ENCODE measurements at regions not wholly inside any gene's neighbourhood (a gene's known extent, or its start where the extent isn't known, plus 50 kb on each side); places are given as distances from the start of the nearest gene placed in this dataset.

- DNase-seq: no peak
- no peaks in the 10 kb centered on the region for H3K9me3 ChIP-seq (ENCODE audit: control insufficient read depth, low read length)
- no peak overlapping the region for H3K27ac ChIP-seq (ENCODE audit: low read length)
- intact Hi-C loops (cut with DNase I): no loop called here
- H3K27me3 ChIP-seq (ENCODE audit: control insufficient read depth, insufficient read depth): no peaks in the 10 kb centered on the region
- no peaks in the 10 kb centered on the region for H3K4me1 ChIP-seq (ENCODE audit: control insufficient read depth, insufficient read depth, low read length)
- 89% methylated on average over 4 of the region's 4 CpGs for WGBS
- ATAC-seq: no peak
- H3K4me3 ChIP-seq (ENCODE audit: low read length): no peak overlapping the region
Observed at GRCh38 chr4:19829101-19829500, 422.6 kb upstream of the SLIT2 start.

DNA sequence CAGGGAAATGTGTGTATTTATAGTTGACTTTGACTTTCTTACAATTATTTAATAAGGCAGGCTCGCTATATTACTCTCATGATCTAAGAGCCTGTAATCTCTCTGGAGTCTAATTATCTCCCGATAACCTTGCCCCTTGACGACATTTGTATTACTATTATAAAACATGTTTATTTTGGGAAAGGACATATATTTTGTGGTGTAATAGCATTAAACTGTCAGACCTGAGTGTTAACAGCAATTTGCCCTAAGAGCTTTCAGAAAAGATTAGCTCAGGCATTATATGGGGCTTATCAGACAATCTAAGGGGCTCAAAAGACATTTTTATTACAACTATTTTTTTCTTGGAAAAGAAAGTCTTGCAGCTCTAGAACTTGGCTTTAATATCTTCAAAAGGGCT is 427.9 kb upstream of the SLIT2 start:
- intact Hi-C loops (cut with DNase I): no loop called here
- Histone ChIP-seq H3K27me3 (ENCODE audit: control insufficient read depth, insufficient read depth) (no peaks in the 10 kb centered on the region), H3K27ac (ENCODE audit: low read length) (no peak overlapping the region), H3K9me3 (ENCODE audit: control insufficient read depth, low read length) (no peaks in the 10 kb centered on the region), H3K4me1 (ENCODE audit: control insufficient read depth, insufficient read depth, low read length) (no peaks in the 10 kb centered on the region), H3K4me3 (ENCODE audit: low read length) (no peak overlapping the region)
- WGBS: 22% methylated on average over 3 of the region's 3 CpGs
- DNase-seq (no peak), ATAC-seq (no peak)

- intact Hi-C loops (cut with DNase I): no loop called here
- DNase-seq (no peak), ATAC-seq (no peak)
- Histone ChIP-seq H3K9me3 (ENCODE audit: control insufficient read depth, low read length) (no peaks in the 10 kb centered on the region), H3K27ac (ENCODE audit: low read length) (no peak overlapping the region), H3K27me3 (ENCODE audit: control insufficient read depth, insufficient read depth) (no peaks in the 10 kb centered on the region), H3K4me3 (ENCODE audit: low read length) (no peak overlapping the region), H3K4me1 (ENCODE audit: control insufficient read depth, insufficient read depth, low read length) (no peaks in the 10 kb centered on the region)
- 89% methylated on average over 1 of the region's 1 CpG for WGBS
Observed at GRCh38 chr4:19819737-19820136, 432.0 kb upstream of the SLIT2 start.

- H3K27ac ChIP-seq (ENCODE audit: low read length): no peak overlapping the region
- H3K4me3 ChIP-seq (ENCODE audit: low read length): no peak overlapping the region
- DNase-seq (no peak), ATAC-seq (no peak)
- H3K27me3 ChIP-seq (ENCODE audit: control insufficient read depth, insufficient read depth): no peaks in the 10 kb centered on the region
- intact Hi-C loops (cut with DNase I): no loop called here
- H3K9me3 ChIP-seq (ENCODE audit: control insufficient read depth, low read length): no peaks in the 10 kb centered on the region
- H3K4me1 ChIP-seq (ENCODE audit: control insufficient read depth, insufficient read depth, low read length): no peaks in the 10 kb centered on the region
- WGBS: 61% methylated on average over 1 of the region's 1 CpG
Observed at GRCh38 chr4:19809989-19810388, 441.7 kb upstream of the SLIT2 start.

- DNase-seq (no peak), ATAC-seq (no peak)
- no peaks in the 10 kb centered on the region for H3K27me3 ChIP-seq (ENCODE audit: control insufficient read depth, insufficient read depth)
- H3K9me3 ChIP-seq (ENCODE audit: control insufficient read depth, low read length): no peaks in the 10 kb centered on the region
- intact Hi-C loops (cut with DNase I): no loop called here
- H3K4me1 ChIP-seq (ENCODE audit: control insufficient read depth, insufficient read depth, low read length): no peaks in the 10 kb centered on the region
- no peak overlapping the region for H3K4me3 ChIP-seq (ENCODE audit: low read length)
- 28% methylated on average over 2 of the region's 2 CpGs for WGBS
- no peak overlapping the region for H3K27ac ChIP-seq (ENCODE audit: low read length)
Observed at GRCh38 chr4:19807505-19807904, 444.2 kb upstream of the SLIT2 start.

- 82% methylated on average over 1 of the region's 1 CpG for WGBS
- DNase-seq (no peak), ATAC-seq (no peak)
- no peak overlapping the region for H3K27ac ChIP-seq (ENCODE audit: low read length)
- no peaks in the 10 kb centered on the region for H3K4me1 ChIP-seq (ENCODE audit: control insufficient read depth, insufficient read depth, low read length)
- H3K27me3 ChIP-seq (ENCODE audit: control insufficient read depth, insufficient read depth): no peaks in the 10 kb centered on the region
- H3K9me3 ChIP-seq (ENCODE audit: control insufficient read depth, low read length): no peaks in the 10 kb centered on the region
- no peak overlapping the region for H3K4me3 ChIP-seq (ENCODE audit: low read length)
- intact Hi-C loops (cut with DNase I): no loop called here
Observed at GRCh38 chr4:19806865-19807264, 444.8 kb upstream of the SLIT2 start.

- Histone ChIP-seq H3K4me1 (ENCODE audit: control insufficient read depth, insufficient read depth, low read length) (no peaks in the 10 kb centered on the region), H3K9me3 (ENCODE audit: control insufficient read depth, low read length) (no peaks in the 10 kb centered on the region), H3K27me3 (ENCODE audit: control insufficient read depth, insufficient read depth) (no peaks in the 10 kb centered on the region), H3K4me3 (ENCODE audit: low read length) (no peak overlapping the region), H3K27ac (ENCODE audit: low read length) (no peak overlapping the region)
- ATAC-seq: no peak
- no peak for DNase-seq
- WGBS: 88% methylated on average over 2 of the region's 2 CpGs
- intact Hi-C loops (cut with DNase I): no loop called here
Observed at GRCh38 chr4:19803406-19803805, 448.3 kb upstream of the SLIT2 start.

GRCh38 chr4:19793831-19794230 is 457.9 kb upstream of the SLIT2 start:
- no peak for ATAC-seq
- Histone ChIP-seq H3K9me3 (ENCODE audit: control insufficient read depth, low read length) (no peaks in the 10 kb centered on the region), H3K4me1 (ENCODE audit: control insufficient read depth, insufficient read depth, low read length) (no peaks in the 10 kb centered on the region), H3K27ac (ENCODE audit: low read length) (no peak overlapping the region), H3K27me3 (ENCODE audit: control insufficient read depth, insufficient read depth) (no peaks in the 10 kb centered on the region), H3K4me3 (ENCODE audit: low read length) (no peak overlapping the region)
- DNase-seq: no peak
- intact Hi-C loops (cut with DNase I): no loop called here

GRCh38 chr4:19791422-19792123 is 460.1 kb upstream of the SLIT2 start:
- H3K27me3 ChIP-seq (ENCODE audit: control insufficient read depth, insufficient read depth): no peaks in the 10 kb centered on the region
- intact Hi-C loops (cut with DNase I): no loop called here
- H3K4me3 ChIP-seq (ENCODE audit: low read length): no peak overlapping the region
- no peak for DNase-seq
- H3K9me3 ChIP-seq (ENCODE audit: control insufficient read depth, low read length): no peaks in the 10 kb centered on the region
- WGBS: 61% methylated on average over 5 of the region's 5 CpGs
- H3K4me1 ChIP-seq (ENCODE audit: control insufficient read depth, insufficient read depth, low read length): no peaks in the 10 kb centered on the region
- H3K27ac ChIP-seq (ENCODE audit: low read length): no peak overlapping the region
- ATAC-seq: no peak

DNA sequence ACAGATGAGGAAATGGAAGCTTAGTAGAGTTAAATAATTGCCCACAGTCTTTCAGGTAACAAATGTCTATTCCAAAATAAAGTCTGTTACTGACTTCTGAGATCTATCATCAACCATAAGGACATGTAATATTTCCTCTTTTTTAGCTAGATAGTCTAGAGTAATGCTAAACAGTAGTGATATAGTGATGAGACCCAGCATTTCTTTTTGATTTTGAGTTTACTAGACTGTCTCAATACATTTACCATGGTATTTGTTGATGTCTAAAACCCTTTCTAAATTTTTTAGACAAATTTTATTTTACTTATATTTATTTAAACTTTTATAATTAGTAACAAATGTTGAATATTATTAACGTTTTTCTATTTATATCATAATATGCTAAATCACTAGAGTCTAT is 465.1 kb upstream of the SLIT2 start:
- H3K4me3 ChIP-seq (ENCODE audit: low read length): no peak overlapping the region
- 55% methylated on average over 1 of the region's 1 CpG for WGBS
- ATAC-seq (no peak), DNase-seq (no peak)
- H3K27me3 ChIP-seq (ENCODE audit: control insufficient read depth, insufficient read depth): no peaks in the 10 kb centered on the region
- no peaks in the 10 kb centered on the region for H3K4me1 ChIP-seq (ENCODE audit: control insufficient read depth, insufficient read depth, low read length)
- H3K27ac ChIP-seq (ENCODE audit: low read length): no peak overlapping the region
- H3K9me3 ChIP-seq (ENCODE audit: control insufficient read depth, low read length): peaks cover 2% of the 10 kb centered on the region
- intact Hi-C loops (cut with DNase I): no loop called here

DNA sequence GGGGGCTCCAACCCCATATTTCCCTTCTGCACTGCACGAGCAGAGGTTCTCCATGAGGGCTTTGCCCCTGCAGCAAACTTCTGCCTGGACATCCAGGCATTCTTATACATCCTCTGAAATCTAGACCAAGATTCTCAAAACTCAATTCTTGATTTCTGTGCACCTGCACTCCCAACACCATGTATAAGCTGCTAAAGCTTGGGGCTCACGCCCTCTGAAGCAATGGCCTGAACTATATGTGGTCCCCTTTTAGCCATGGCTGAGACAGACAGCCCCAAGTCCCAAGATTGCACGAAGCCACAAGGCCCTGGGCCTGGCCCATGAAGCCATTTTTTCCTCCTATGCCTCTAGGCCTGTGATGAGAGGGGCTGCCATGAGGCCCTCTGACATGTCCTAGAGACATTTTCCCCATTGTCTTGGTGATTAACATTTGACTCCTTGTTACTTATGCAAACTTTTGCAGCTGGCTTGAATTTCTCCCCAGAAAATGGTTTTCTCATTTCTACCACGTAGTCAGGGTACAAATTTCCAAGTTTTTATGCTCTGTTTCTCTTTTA is 468.0 kb upstream of the SLIT2 start:
- WGBS: 81% methylated on average over 4 of the region's 4 CpGs
- peaks cover 2% of the 10 kb centered on the region for H3K9me3 ChIP-seq (ENCODE audit: control insufficient read depth, low read length)

GRCh38 chr4:19780871-19781270 is 470.8 kb upstream of the SLIT2 start:
- WGBS: 94% methylated on average over 3 of the region's 3 CpGs
- Histone ChIP-seq H3K4me3 (ENCODE audit: low read length) (no peak overlapping the region), H3K4me1 (ENCODE audit: control insufficient read depth, insufficient read depth, low read length) (no peaks in the 10 kb centered on the region), H3K27me3 (ENCODE audit: control insufficient read depth, insufficient read depth) (no peaks in the 10 kb centered on the region), H3K9me3 (ENCODE audit: control insufficient read depth, low read length) (peaks cover 2% of the 10 kb centered on the region), H3K27ac (ENCODE audit: low read length) (no peak overlapping the region)
- ATAC-seq (no peak), DNase-seq (no peak)
- intact Hi-C loops (cut with DNase I): no loop called here

More for the DNA sequence above, 468.0 kb upstream of the SLIT2 start:
- Histone ChIP-seq H3K4me3 (ENCODE audit: low read length) (no peak overlapping the region), H3K27ac (ENCODE audit: low read length) (no peak overlapping the region), H3K4me1 (ENCODE audit: control insufficient read depth, insufficient read depth, low read length) (no peaks in the 10 kb centered on the region), H3K27me3 (ENCODE audit: control insufficient read depth, insufficient read depth) (no peaks in the 10 kb centered on the region)
- intact Hi-C loops (cut with DNase I): no loop called here
- no peak for ATAC-seq
- DNase-seq: no peak

Data from right cardiac atrium (tissue), 5 donors.